Stimulated activated naive CD8-positive, alpha-beta T cell treated with anti-CD3 and anti-CD28 coated beads, Interleukin-15, amount 100 ng/mL, for 72 hours (primary cell): ENCODE measurements at regions not wholly inside any gene's neighbourhood (a gene's known extent, or its start where the extent isn't known, plus 50 kb on each side); places are given as distances from the start of the nearest gene placed in this dataset.

Experiments used
- ATAC-seq: fragments of 150-1000 bp; cut with Tn5 transposase; 2 replicates; pipeline ENCODE4 v1.10.0; 2021; ENCODE audit warnings: mild to moderate bottlenecking, moderate library complexity
- DNase-seq, 2 donors: peaks; one replicate each; pipeline ENCODE4 v3.0.0; 2021 to 2022
- H3K27ac Mint-ChIP-seq, 2 donors: one replicate each; pipeline ENCODE4 v1.8.0; 2022; ENCODE audit warnings: mild to moderate bottlenecking in 2 of 2, mixed read lengths in 2 of 2, moderate library complexity in 2 of 2
- H3K27me3 Mint-ChIP-seq: one replicate; pipeline ENCODE4 v1.8.0; 2022; ENCODE audit warnings: mixed read lengths
- H3K4me1 Mint-ChIP-seq: one replicate; pipeline ENCODE4 v1.8.0; 2022; ENCODE audit warnings: mild to moderate bottlenecking, mixed read lengths
- H3K4me3 Mint-ChIP-seq, 2 donors: one replicate each; pipeline ENCODE4 v1.8.0; 2022; ENCODE audit warnings: mild to moderate bottlenecking in 2 of 2, mixed read lengths in 2 of 2, moderate library complexity in 1 of 2
- H3K9me3 Mint-ChIP-seq, 2 donors: one replicate each; pipeline ENCODE4 v1.8.0; 2022; ENCODE audit warnings: mixed read lengths in 2 of 2

DNA sequence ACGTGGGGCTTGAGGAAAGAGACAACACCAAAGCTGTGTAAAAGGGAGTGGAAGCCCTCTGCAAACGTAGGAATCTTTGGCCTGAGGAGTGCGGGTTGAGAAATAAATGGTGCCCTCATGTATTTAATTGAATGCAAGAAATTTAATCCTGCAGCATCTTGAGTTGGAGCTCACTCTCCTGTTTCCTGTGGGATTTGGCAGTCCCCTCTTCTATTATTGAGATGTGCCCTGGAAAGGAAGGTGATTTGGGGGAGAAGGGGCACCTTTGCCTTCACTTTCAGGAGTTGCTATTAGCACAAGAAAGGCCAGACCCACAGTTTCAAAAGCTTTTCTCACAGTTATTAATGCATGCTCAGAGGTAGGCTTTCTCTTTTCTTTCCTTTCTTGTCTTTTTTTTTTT, 201.4 kb upstream of the HDDC2 start:
- Mint-ChIP-seq H3K9me3 (no peaks in the 10 kb centered on the region), H3K27me3 (peaks cover 8% of the 10 kb centered on the region), H3K27ac (no peak overlapping the region), H3K4me3 (no peak overlapping the region), H3K4me1 (no peaks in the 10 kb centered on the region)
- ATAC-seq (no peak), DNase-seq (no peak)

DNA sequence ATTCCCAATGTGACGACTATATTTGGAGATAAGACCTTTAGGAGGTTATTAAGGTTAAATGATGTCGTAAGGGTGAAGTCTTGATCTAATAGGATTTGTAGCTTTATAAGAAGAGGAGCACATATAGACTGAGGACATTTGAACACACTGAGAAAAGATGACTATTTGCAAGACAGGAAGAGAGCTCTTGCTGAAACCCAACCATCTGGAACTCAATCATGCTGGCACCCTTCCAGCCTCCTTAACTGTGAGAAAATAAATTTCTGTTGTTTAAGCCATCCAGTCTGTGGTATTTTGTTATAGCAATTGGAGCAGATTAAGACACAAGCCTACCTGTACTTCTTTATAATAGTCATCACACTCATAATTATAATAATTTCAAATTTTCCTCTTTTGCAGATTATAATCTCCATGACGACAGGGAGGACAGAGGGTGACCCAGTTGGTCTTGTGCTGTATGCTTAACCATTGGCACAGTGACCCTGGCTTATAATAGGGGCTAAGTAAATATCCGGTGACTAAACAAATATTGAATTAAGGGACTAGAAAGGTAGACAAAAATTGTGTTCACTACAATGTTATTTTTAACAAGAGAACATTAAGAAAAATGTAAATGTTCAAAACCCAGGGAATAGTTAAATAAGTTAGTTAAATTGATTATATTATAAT, 206.4 kb upstream of the HDDC2 start:
- no peak for ATAC-seq
- H3K27me3 Mint-ChIP-seq: peaks cover 8% of the 10 kb centered on the region
- no peaks in the 10 kb centered on the region for H3K4me1 Mint-ChIP-seq
- H3K27ac Mint-ChIP-seq: no peak overlapping the region
- no peak overlapping the region for H3K4me3 Mint-ChIP-seq
- no peak for DNase-seq
- H3K9me3 Mint-ChIP-seq: no peaks in the 10 kb centered on the region

DNA sequence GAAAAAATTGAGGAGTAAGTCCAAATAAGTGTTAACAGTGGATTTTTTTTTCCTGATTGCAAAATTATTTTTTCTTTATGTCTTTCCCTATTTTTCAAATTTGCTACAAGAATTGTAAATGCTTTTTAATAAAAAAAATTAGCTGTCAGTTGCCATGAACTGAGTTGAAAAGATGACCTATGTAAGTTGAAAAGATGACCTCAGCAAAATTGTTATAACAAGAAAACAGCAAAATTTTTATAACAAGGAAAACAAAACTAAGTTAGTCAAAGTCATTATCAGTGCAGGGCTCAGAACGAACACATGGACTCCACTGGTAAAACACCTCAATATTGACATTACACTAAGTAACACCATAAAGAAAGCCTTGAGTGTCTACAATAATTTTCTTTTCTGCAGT, 207.0 kb upstream of the HDDC2 start:
- no peak for DNase-seq
- no peak for ATAC-seq
- no peak overlapping the region for H3K4me3 Mint-ChIP-seq
- H3K4me1 Mint-ChIP-seq: no peaks in the 10 kb centered on the region
- H3K27ac Mint-ChIP-seq: no peak overlapping the region
- peaks cover 8% of the 10 kb centered on the region for H3K27me3 Mint-ChIP-seq
- H3K9me3 Mint-ChIP-seq: no peaks in the 10 kb centered on the region

DNA sequence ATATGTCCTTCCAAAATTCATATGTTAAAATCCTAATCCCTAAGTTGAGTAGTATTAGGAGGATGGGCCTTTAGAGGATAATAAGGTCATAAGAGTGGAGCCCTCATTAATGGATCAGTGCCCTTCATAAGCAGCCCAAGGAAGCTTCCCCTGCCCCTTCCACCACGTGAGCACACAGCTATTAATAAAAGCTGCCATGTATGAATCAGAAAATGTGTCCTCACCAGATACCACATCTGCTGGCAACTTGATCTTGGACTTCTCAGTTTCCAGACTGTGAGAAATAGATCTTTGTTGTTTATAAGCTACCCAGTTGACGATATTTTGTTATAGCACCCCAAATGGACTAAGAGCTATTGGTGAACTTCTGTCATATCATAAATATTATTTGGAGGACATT, 207.7 kb upstream of the HDDC2 start:
- ATAC-seq (no peak), DNase-seq (no peak)
- Mint-ChIP-seq H3K27ac (no peak overlapping the region), H3K9me3 (no peaks in the 10 kb centered on the region), H3K4me1 (no peaks in the 10 kb centered on the region), H3K4me3 (no peak overlapping the region), H3K27me3 (peaks cover 8% of the 10 kb centered on the region)

DNA sequence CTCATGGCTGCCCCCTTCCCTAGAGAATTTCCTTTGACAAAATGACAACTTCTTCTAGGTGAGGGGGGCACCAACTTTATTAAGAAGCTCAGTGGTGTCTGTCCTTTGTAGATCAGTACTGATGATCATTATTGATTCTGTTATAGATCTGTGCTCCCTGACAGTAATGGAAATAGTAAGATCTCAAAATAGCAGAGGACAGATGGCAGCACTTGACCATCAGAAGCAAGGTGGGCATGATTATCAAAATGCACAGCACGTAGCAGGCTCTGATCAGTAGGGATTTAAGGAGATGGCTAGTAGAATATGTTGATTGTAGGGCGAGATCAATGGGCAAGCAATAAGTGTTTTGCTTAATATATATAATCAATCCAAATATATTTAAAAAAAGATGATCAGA, 208.6 kb upstream of the HDDC2 start:
- H3K27me3 Mint-ChIP-seq: peaks cover 2% of the 10 kb centered on the region
- no peak overlapping the region for H3K27ac Mint-ChIP-seq
- H3K9me3 Mint-ChIP-seq: no peaks in the 10 kb centered on the region
- H3K4me1 Mint-ChIP-seq: no peaks in the 10 kb centered on the region
- DNase-seq (no peak), ATAC-seq (no peak)
- no peak overlapping the region for H3K4me3 Mint-ChIP-seq

DNA sequence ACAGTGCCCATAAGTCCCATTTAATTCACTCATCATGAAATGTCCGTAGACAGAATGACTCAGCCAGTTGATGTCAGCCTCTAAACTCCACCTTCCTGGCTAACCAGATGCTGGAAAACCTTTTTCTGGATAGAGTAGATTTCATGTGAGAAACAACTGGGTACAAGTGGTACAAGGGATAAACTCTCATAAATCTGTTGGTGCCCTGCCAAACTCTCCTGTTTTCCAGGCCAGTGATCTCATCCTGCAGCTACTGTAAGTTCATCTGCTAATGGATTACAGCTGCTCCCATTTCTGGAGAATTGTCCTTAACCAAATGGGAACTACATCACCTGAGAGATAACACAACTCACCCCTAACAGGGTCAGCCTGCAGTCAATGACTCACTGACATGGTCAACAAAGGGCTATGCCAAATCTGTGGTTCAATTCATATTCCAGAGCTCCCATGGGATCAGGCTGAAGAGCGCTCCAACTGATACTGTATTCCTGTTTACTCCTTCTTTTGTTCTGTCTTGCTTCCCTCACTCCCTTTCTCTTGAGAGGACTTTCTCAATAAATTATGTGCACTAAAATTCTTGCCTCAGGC, 210.1 kb upstream of the HDDC2 start:
- no peak overlapping the region for H3K4me3 Mint-ChIP-seq
- H3K27ac Mint-ChIP-seq: no peak overlapping the region
- peaks cover 8% of the 10 kb centered on the region for H3K27me3 Mint-ChIP-seq
- H3K9me3 Mint-ChIP-seq: no peaks in the 10 kb centered on the region
- H3K4me1 Mint-ChIP-seq: no peaks in the 10 kb centered on the region
- DNase-seq (no peak), ATAC-seq (no peak)

DNA sequence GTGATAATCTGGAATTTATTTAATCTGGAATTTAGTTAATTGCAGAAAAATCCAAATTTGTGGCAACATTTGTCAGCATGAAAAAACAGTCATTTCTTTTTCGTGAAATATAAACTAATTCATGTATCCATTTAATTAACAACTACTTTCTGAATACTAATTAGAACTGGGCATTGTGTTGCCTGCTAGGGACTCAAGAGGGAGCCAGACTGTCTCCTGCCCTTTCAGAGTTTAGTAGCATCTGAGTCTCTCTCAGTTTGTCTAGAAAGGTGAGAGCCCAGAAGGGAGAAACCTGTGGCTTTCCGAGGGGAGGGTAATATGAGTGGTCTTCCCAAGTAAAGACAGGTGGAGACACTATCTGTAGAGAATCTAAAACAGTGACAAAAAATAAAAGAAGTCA, 210.9 kb upstream of the HDDC2 start:
- H3K4me1 Mint-ChIP-seq: no peaks in the 10 kb centered on the region
- H3K27me3 Mint-ChIP-seq: peaks cover 8% of the 10 kb centered on the region
- DNase-seq: no peak
- no peaks in the 10 kb centered on the region for H3K9me3 Mint-ChIP-seq
- ATAC-seq: no peak
- no peak overlapping the region for H3K4me3 Mint-ChIP-seq
- no peak overlapping the region for H3K27ac Mint-ChIP-seq

DNA sequence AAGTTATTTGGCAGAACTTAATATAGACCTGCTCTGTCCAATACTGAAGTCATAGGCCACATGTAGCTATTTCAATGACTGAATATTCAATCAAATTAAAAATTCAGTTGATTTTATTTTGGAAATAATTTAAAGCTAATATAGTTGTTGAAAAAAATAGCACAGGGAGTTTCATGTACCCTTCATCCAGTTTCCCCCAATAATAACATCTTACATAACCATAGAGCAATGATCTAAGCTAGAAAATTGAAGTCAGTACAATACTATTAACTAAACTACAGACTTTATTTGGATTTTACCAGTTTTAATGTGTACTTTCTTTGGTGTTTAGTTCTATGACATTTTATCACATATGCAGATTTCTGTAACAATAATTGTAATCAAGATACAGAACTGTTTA, 212.2 kb upstream of the HDDC2 start:
- no peaks in the 10 kb centered on the region for H3K9me3 Mint-ChIP-seq
- H3K27me3 Mint-ChIP-seq: peaks cover 15% of the 10 kb centered on the region

DNA sequence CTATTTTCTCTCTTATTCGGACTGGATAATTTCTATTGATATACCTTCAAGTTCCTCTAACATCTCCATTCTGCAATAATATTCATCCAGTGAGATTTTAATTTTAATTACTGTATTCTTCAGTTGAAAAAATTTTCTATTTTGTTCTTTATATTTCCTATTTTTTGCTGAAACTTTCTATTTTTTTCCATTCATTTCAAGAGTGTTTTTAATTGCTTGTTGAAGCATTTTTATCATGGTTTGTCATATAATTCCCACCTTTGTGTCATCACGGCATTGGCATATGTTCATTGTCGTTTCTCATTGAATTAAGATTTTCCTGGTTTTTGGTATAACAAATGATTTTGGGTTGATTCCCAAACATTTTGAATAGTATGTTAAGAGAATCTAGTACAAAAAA, 214.9 kb upstream of the HDDC2 start:
- no peak overlapping the region for H3K27ac Mint-ChIP-seq
- DNase-seq: no peak
- H3K4me3 Mint-ChIP-seq: no peak overlapping the region
- no peaks in the 10 kb centered on the region for H3K4me1 Mint-ChIP-seq
- no peaks in the 10 kb centered on the region for H3K9me3 Mint-ChIP-seq
- no peak for ATAC-seq
- peaks cover 15% of the 10 kb centered on the region for H3K27me3 Mint-ChIP-seq

More for the DNA sequence above, 212.2 kb upstream of the HDDC2 start:
- ATAC-seq (no peak), DNase-seq (no peak)
- Mint-ChIP-seq H3K4me3 (no peak overlapping the region), H3K27ac (no peak overlapping the region), H3K4me1 (no peaks in the 10 kb centered on the region)

DNA sequence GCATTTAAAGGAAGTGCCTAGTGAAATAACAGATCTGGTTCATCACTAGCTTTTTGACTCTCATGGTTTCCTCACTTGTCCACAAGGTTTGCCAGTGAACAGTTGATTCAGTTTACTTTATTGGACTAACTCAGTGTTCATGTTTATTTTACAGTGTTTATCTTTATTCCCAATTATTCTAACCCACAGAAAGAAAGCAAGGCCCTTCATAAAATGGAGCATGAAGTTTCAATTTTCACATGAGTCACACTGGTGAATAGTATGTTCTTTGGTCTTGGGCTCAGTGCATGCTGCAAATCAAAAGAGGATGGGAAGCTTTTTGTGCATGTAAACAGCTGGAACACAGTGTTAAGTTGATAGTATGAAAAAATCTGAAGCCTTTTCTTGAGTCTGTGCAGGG, 217.6 kb upstream of the HDDC2 start:
- Mint-ChIP-seq H3K4me3 (no peak overlapping the region), H3K27ac (no peak overlapping the region), H3K4me1 (no peaks in the 10 kb centered on the region), H3K27me3 (peaks cover 15% of the 10 kb centered on the region), H3K9me3 (no peaks in the 10 kb centered on the region)
- no peak for ATAC-seq
- no peak for DNase-seq

DNA sequence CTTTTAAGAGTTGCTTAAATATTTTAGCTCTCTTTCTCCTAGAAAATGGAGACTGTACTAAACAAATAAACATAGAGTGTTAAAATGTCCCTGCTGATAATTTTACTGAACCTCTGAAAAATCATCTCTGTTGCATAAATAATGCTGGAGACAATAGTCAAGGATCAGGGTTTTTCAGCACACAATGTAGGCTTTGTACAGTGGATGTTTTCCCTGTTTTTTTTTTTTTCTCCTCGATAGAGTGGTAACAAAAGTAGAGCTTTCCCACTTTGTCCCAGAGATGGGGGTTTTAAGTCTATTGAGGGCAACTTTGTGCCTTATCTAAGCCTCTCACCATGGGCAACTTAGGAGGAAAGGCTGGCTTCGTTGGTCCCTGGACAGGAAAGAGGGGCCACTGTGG, 222.6 kb upstream of the HDDC2 start:
- H3K4me3 Mint-ChIP-seq: no peak overlapping the region
- ATAC-seq (no peak), DNase-seq (no peak)
- no peaks in the 10 kb centered on the region for H3K9me3 Mint-ChIP-seq
- no peaks in the 10 kb centered on the region for H3K4me1 Mint-ChIP-seq
- peaks cover 28% of the 10 kb centered on the region for H3K27me3 Mint-ChIP-seq
- H3K27ac Mint-ChIP-seq: no peak overlapping the region

DNA sequence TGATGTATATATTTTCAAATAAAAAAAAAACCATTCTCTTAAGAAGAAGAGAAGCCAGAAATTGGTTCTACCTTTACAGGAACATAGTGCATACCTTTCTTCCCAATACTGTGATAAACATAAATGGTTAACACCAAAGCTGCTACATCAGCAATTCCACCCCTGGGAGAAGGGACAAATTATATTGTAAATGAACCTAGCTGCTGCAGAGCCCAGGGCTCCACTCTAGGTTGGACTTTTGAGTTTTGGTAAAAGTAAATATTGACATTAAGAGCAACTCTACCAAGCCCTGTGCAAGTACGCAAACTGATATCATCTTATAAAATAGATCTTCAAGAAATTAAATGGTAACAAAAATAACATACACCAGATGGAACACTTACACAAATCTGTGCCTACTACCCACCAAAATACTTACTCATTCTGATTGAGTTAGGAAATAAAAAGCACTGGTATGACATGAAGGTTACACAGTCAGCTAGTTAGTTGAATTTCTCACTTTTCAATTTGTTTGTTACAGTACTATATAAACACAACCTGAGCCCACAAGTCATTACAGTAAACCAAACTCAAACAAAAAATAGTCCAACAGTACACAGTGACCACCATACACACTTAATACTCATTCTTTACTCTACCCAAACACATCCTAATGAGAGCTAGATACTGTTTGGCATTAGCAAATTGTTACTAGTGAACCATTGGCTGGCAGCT, 223.3 kb upstream of the HEY2 start:
- DNase-seq (no peak), ATAC-seq (no peak)
- Mint-ChIP-seq H3K4me3 (no peak overlapping the region), H3K4me1 (no peaks in the 10 kb centered on the region), H3K9me3 (no peaks in the 10 kb centered on the region), H3K27ac (no peak overlapping the region), H3K27me3 (peaks cover 32% of the 10 kb centered on the region)

DNA sequence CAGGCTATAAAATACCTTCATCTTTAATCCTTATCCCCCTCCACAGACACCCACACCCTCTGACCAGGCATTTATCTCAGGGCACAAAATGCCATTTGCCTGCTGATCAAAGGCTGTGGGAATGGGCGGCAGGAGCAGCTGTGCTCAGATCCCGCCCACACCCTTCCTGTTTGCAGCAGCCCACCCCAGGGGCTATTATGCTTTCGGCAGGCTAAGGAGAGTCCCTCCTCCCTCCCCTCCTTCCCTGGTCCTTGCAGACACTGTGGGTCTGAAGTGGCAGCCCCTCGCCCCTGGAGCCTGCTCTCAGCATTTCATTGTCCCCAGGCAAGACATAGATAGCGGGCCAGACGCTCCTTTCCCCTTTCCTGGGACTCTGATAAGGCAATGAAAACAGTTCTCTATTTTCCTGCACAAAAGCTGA, 220.8 kb upstream of the HEY2 start:
- ATAC-seq (no peak), DNase-seq (no peak)
- no peaks in the 10 kb centered on the region for H3K9me3 Mint-ChIP-seq
- H3K27ac Mint-ChIP-seq: peak overlapping the region in 1 of 2 donors; percentile 4
- peaks cover 48% of the 10 kb centered on the region for H3K27me3 Mint-ChIP-seq
- no peak overlapping the region for H3K4me3 Mint-ChIP-seq
- no peaks in the 10 kb centered on the region for H3K4me1 Mint-ChIP-seq

DNA sequence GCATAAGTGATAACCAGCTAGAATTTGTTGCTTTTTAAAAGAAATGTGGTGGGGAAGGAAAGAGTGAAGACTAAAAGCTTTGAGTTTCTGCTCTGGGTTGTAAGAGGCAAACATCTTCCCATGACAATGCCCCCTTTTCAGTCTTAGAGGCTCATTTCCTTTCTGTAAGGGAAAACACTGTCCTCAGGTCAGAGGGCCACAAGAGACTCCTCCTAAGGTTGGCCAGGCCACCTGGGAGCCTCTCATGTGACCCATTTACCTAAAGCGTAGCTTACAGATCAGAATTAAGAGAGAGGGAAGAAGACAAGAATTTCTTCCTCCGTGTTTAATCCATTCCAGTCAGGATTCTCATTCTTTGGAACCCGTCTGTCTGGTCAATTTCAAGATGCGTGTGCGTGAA, 220.4 kb upstream of the HEY2 start:
- DNase-seq: no peak
- Mint-ChIP-seq H3K27me3 (peaks cover 52% of the 10 kb centered on the region), H3K4me1 (no peaks in the 10 kb centered on the region), H3K27ac (no peak overlapping the region), H3K4me3 (no peak overlapping the region), H3K9me3 (no peaks in the 10 kb centered on the region)
- ATAC-seq: no peak

DNA sequence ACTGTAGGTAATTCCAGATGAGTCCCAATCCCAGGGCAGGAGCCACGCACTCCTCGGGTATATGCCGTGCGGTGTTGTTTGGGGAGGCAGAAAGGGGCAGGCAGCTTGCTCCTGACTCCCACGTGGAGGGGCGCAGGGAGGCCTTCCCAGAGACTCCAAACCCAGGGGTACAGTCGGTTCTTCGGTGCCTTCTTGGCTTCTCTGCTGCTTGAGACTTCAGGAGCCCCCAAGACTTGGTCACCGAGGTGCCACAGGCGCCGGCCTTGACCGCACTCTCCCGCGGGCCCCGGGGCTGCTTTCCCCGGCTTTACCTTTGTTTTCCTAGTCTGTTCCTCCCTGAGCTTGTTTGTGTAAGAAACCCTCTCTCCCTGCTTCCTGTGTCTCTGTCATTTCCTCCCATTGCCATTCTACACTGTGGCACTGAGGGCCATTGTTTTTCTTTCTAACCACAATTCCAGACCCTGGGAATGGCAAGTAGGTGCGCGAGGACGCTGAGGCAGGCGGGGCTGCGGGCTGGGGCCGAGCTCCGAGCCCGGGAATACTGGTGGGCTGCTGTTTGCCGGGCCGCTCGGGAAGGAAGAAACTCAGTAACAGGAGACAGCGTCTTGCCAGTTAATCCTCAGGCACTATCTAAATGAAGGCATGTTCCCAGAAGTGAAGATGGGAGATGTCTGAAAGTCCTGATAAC, 215.6 kb upstream of the HEY2 start:
- no peak for ATAC-seq
- DNase-seq: no peak
- Mint-ChIP-seq H3K27me3 (peaks cover 68% of the 10 kb centered on the region), H3K4me3 (no peak overlapping the region), H3K9me3 (no peaks in the 10 kb centered on the region), H3K27ac (no peak overlapping the region), H3K4me1 (no peaks in the 10 kb centered on the region)
